Type B pancreatic cell (in vitro differentiated cells): ENCODE measurements at regions not wholly inside any gene's neighbourhood (a gene's known extent, or its start where the extent isn't known, plus 50 kb on each side); places are given as distances from the start of the nearest gene placed in this dataset.
A peak's percentile ranks its signal among the peaks of the same experiment; 100 is the strongest.

ENCODE experiments used
- DNase-seq: peaks from one replicate; pipeline ENCODE4 v3.0.0; 2021; ENCODE audit warnings: mixed read lengths; ENCODE audit not compliant: unreplicated experiment; ENCODE audit errors: extremely low spot score
- H3K27ac Mint-ChIP-seq: 2 replicates; pipeline ENCODE4 v1.8.0; 2021; ENCODE audit warnings: mild to moderate bottlenecking, mixed read lengths
- H3K27me3 Mint-ChIP-seq: 2 replicates; pipeline ENCODE4 v1.8.0; 2021; ENCODE audit warnings: mixed read lengths
- H3K36me3 Mint-ChIP-seq: 2 replicates; pipeline ENCODE4 v1.8.0; 2021; ENCODE audit warnings: mixed read lengths
- H3K4me1 Mint-ChIP-seq: one replicate; pipeline ENCODE4 v1.8.0; 2021; ENCODE audit warnings: mixed read lengths; ENCODE audit not compliant: unreplicated experiment
- H3K4me3 Mint-ChIP-seq: 2 replicates; pipeline ENCODE4 v1.8.0; 2021; ENCODE audit warnings: mild to moderate bottlenecking, mixed read lengths
- H3K9me3 Mint-ChIP-seq: 2 replicates; pipeline ENCODE4 v1.8.0; 2021; ENCODE audit warnings: mixed read lengths
- TF ChIP-seq, protein P1 (sequence below): fragments of 200-600 bp; sonication (generic); conservative IDR thresholded peaks from 2 replicates; pipeline ENCODE4 v1.5.0; 2021; ENCODE audit warnings: antibody characterized with exemption, mild to moderate bottlenecking

DNA sequence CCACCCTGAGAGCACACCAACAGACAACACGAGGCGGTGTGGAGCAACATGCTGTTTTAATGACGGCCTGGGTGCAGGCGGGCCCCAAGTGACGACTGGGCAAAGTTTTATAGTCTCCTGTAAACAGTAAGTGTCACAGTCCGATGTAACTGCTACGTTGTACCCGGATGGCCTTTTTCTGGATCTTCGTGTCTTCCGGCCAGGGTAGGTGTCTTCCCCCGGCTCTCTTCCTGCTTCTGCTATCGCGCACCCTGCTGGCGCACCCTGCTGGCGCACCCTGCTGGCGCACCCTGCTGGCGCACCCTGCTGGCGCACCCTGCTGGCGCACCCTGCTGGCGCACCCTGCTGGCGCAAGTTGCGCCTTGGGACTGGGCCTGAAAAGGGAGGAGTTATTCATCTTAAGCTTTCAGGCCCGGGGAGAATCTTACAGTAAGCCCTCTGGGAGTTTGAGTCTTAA is 143.0 kb upstream of the TARS1 start:
- Mint-ChIP-seq H3K4me1 (peaks cover 21% of the 10 kb centered on the region), H3K9me3 (no peaks in the 10 kb centered on the region), H3K27ac (no peak overlapping the region), H3K27me3 (no peaks in the 10 kb centered on the region), H3K4me3 (no peak overlapping the region), H3K36me3 (no peaks in the 10 kb centered on the region)
- DNase-seq = no peak
- TF ChIP-seq, protein P1, sequence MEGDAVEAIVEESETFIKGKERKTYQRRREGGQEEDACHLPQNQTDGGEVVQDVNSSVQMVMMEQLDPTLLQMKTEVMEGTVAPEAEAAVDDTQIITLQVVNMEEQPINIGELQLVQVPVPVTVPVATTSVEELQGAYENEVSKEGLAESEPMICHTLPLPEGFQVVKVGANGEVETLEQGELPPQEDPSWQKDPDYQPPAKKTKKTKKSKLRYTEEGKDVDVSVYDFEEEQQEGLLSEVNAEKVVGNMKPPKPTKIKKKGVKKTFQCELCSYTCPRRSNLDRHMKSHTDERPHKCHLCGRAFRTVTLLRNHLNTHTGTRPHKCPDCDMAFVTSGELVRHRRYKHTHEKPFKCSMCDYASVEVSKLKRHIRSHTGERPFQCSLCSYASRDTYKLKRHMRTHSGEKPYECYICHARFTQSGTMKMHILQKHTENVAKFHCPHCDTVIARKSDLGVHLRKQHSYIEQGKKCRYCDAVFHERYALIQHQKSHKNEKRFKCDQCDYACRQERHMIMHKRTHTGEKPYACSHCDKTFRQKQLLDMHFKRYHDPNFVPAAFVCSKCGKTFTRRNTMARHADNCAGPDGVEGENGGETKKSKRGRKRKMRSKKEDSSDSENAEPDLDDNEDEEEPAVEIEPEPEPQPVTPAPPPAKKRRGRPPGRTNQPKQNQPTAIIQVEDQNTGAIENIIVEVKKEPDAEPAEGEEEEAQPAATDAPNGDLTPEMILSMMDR = peak; percentile 42

DNA sequence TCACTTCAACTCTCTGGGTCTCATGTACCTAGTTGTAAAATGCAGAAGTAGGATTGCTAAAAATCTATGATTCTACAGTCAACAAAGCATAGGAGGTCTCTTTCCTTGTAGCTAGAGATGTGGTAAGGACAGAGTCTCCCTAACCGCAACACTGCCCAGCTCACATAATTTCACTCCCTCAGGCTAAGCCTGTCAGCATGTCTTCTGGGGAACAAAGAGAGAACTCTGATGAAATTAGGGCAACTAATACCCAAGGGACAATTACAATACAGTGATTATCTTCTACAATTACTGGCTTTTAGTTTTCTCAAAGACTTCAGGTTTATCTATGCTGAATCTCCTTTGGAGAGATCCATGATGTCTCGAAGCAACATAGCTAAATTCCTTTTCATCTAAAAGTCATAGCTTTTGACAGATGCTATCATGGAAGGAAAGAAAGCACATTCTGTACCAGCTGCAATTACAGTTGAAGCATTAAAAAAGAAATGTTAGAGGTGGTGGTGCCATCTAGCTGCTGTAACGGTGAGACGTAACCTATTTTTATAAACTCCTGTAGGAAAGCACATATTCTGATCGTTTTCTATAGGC is 141.1 kb upstream of the TARS1 start:
- Mint-ChIP-seq H3K36me3 (no peaks in the 10 kb centered on the region), H3K27me3 (no peaks in the 10 kb centered on the region), H3K27ac (peak overlapping the region; percentile 54), H3K4me1 (peaks cover 26% of the 10 kb centered on the region), H3K9me3 (no peaks in the 10 kb centered on the region), H3K4me3 (peak overlapping the region; percentile 21)
- no peak for DNase-seq
- TF ChIP-seq, protein P1 = peak; percentile 55

DNA sequence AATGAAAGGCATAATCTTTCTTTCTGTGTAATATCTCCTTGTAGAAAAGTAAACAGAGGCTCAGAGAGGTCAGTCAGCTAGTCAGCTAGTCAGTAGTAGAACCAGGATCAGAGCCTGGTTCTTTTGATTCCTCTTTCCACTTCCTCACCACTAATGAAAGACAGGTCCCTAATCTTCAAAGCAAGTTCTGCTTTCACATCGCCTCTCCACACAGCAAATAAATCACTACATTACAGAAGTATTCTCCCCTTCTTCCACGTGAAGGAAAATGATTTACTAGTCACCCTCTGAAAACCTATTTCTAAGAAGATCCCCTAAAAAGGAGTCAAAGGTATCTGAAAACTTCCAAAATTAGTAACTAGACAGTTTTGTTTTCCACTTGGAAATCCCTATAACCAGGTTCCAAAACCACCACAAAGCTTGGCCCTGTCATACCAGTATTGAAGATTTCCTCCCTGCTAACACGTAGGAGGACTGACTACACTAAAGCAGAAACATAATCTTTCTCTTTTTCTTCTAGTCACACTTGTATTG is 140.5 kb upstream of the TARS1 start:
- peak overlapping the region; percentile 21 for H3K4me3 Mint-ChIP-seq
- TF ChIP-seq, protein P1 = no peak
- H3K9me3 Mint-ChIP-seq = no peaks in the 10 kb centered on the region
- H3K27me3 Mint-ChIP-seq = no peaks in the 10 kb centered on the region
- H3K4me1 Mint-ChIP-seq = peaks cover 26% of the 10 kb centered on the region
- H3K36me3 Mint-ChIP-seq = no peaks in the 10 kb centered on the region
- no peak for DNase-seq
- peak overlapping the region; percentile 54 for H3K27ac Mint-ChIP-seq

DNA sequence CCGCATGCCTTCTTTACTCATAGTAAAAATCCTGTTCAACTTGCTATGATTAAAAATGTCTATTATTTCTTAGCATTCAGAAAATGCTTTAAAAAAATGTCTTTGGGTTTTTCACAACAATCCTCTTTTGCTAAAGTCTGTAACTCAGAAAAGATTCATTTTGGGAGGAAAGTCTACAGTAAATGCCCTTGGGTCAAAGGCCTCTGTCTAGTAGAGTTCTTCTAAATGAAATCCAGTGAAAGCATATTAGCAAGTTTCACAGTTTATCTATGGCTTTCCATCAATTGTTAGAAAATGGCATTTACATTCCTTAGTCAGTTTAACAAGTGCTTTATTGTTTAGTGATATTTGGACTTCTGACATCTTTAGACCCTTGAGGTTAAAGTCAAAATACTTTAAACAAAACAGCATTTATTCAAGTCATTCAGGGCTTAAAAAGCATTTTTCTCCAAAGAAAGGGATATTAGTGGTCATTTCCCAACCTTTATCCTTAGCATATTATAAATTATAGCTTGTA is 137.1 kb upstream of the TARS1 start:
- DNase-seq = no peak
- H3K9me3 Mint-ChIP-seq = no peaks in the 10 kb centered on the region
- peaks cover 44% of the 10 kb centered on the region for H3K4me1 Mint-ChIP-seq
- TF ChIP-seq, protein P1 = no peak
- H3K27me3 Mint-ChIP-seq = no peaks in the 10 kb centered on the region
- no peaks in the 10 kb centered on the region for H3K36me3 Mint-ChIP-seq
- no peak overlapping the region for H3K4me3 Mint-ChIP-seq
- no peak overlapping the region for H3K27ac Mint-ChIP-seq

DNA sequence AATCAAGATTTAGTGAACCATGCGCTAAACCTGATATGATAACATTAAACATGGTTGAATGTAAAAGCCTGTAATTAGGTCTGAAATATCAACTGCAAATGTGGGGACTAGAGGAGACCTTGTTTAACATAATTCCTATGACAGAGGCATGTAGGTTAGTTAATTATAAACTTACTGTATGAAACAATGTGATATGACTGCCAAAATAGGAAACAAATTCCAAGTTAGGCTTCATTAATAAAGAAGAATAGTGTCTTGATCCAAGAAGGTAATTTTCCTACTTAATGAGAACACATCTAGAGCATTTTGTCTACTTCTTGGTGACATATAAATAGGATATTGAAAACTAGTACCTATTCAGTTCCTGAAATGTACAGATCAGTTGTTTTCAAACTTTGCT is 136.2 kb upstream of the TARS1 start:
- TF ChIP-seq, protein P1 = no peak
- H3K9me3 Mint-ChIP-seq = no peaks in the 10 kb centered on the region

More for the DNA sequence above, 136.2 kb upstream of the TARS1 start:
- Mint-ChIP-seq H3K27me3 (peaks cover 3% of the 10 kb centered on the region), H3K4me1 (peaks cover 46% of the 10 kb centered on the region), H3K4me3 (no peak overlapping the region), H3K36me3 (no peaks in the 10 kb centered on the region), H3K27ac (no peak overlapping the region)
- DNase-seq = no peak
